GM12878 (cell line): ENCODE measurements at regions not wholly inside any gene's neighbourhood (a gene's known extent, or its start where the extent isn't known, plus 50 kb on each side); places are given as distances from the start of the nearest gene placed in this dataset.

Experiments used
- ATAC-seq: fragments of 200-7000 bp; cut with Tn5 transposase; 3 replicates; pipeline ENCODE4 v1.9.1; 2020; ENCODE audit warnings: mild to moderate bottlenecking, moderate library complexity
- BruUV-seq: library from RNA; stranded (reverse); fragments of 400-500 nt; replicated peaks from 2 replicates; lab custom pipeline; 2021; lab: Mats Ljungman, UMichigan
- CTCF ChIA-PET: fragments of 300-600 bp; sonication (Branson Sonifier 250); formaldehyde crosslinking; extraction: SDS; loops from one replicate; lab custom pipeline; 2021; ENCODE audit warnings: inconsistent platforms; lab: Yijun Ruan, JAX
- POLR2A ChIA-PET: fragments of 350-600 bp; formaldehyde crosslinking; extraction: SDS; loops from one replicate; lab custom pipeline; 2021; ENCODE audit warnings: inconsistent platforms; lab: Charles Lee
- RAD21 ChIA-PET: fragments of 300-600 bp; sonication (Branson Sonifier 250); formaldehyde crosslinking; loops from one replicate; lab custom pipeline; 2023; ENCODE audit warnings: antibody characterized with exemption; ENCODE audit not compliant: unreplicated experiment; lab: Charles Lee
- SMC1A ChIA-PET: fragments of 300-600 bp; sonication (Branson Sonifier 250); formaldehyde crosslinking; loops from one replicate; lab custom pipeline; 2023; ENCODE audit not compliant: unreplicated experiment, uncharacterized antibody; lab: Charles Lee
- DNase-seq: peaks from one replicate; pipeline ENCODE4 v3.0.0-alpha.2; 2011; ENCODE audit warnings: low read depth, low spot score
- FAIRE-seq: peaks from 3 replicates; lab custom pipeline; 2011; peaks lifted over from hg19 to GRCh38; lab: Jason Lieb, UNC
- H2AFZ ChIP-seq: 2 replicates; pipeline ENCODE4 v1.6.0; 2011; ENCODE audit warnings: low read depth, low read length, control low read depth; ENCODE audit not compliant: control insufficient read depth
- H3K27ac ChIP-seq: 2 replicates; pipeline ENCODE4 v1.5.1; 2011; ENCODE audit warnings: control low read depth; ENCODE audit not compliant: control insufficient read depth, insufficient read depth
- H3K27me3 ChIP-seq, 2 experiments: replicated peaks in 1 of 2; 2 replicates each; pipeline versions ENCODE4 v1.6.0 to v1.6.1; 2011; ENCODE audit warnings: low read length in 1 of 2; ENCODE audit not compliant: control insufficient read depth in 2 of 2, insufficient read depth in 2 of 2
- H3K36me3 ChIP-seq, 2 experiments: 2 replicates each; pipeline ENCODE4 v1.5.1; 2011; ENCODE audit warnings: low read length in 1 of 2; ENCODE audit not compliant: control insufficient read depth in 2 of 2, insufficient read depth in 2 of 2
- H3K4me1 ChIP-seq: 2 replicates; pipeline ENCODE4 v1.6.1; 2011; ENCODE audit warnings: mild to moderate bottlenecking, low read length, moderate library complexity, mixed read lengths; ENCODE audit not compliant: control insufficient read depth, insufficient read depth
- H3K4me2 ChIP-seq: 2 replicates; pipeline ENCODE4 v1.6.0; 2011; ENCODE audit warnings: control low read depth; ENCODE audit not compliant: control insufficient read depth, insufficient read depth
- H3K4me3 ChIP-seq: fragments of 200-600 bp; sonication (generic); 2 replicates; pipeline ENCODE4 v1.5.1; 2016
- H3K79me2 ChIP-seq: 2 replicates; pipeline ENCODE4 v1.6.0; 2011; ENCODE audit warnings: low read length; ENCODE audit not compliant: control insufficient read depth, insufficient read depth
- H3K9ac ChIP-seq: 2 replicates; pipeline ENCODE4 v1.8.0; 2011; ENCODE audit warnings: low read length, control low read depth, mixed read lengths; ENCODE audit not compliant: control insufficient read depth, insufficient read depth
- H3K9me3 ChIP-seq: replicated peaks from 3 replicates; pipeline ENCODE4 v1.5.1; 2011; ENCODE audit warnings: mild to moderate bottlenecking, low read length; ENCODE audit not compliant: control insufficient read depth, insufficient read depth
- H4K20me1 ChIP-seq: 2 replicates; pipeline ENCODE4 v1.6.0; 2011; ENCODE audit not compliant: control insufficient read depth, insufficient read depth
- FOXK2 ChIP-seq: fragments of 450-650 bp; IDR thresholded peaks from 2 replicates; pipeline ENCODE4 v1.6.1; 2017; ENCODE audit warnings: mild to moderate bottlenecking, moderate library complexity
- SMAD1 ChIP-seq: fragments of 450-650 bp; IDR thresholded peaks from 2 replicates; pipeline ENCODE4 v1.6.1; 2018; ENCODE audit warnings: mild to moderate bottlenecking, low read depth; ENCODE audit not compliant: partially characterized antibody
- SP1 ChIP-seq: IDR thresholded peaks from one replicate; pipeline ENCODE4 v1.6.1; 2011; ENCODE audit warnings: low read depth, low read length
- STAT3 ChIP-seq: IDR thresholded peaks from 2 replicates; pipeline ENCODE4 v1.6.1; 2011; ENCODE audit warnings: low read depth, low read length, improper control_type of control experiment
- SUPT20H ChIP-seq: IDR thresholded peaks from 2 replicates; pipeline ENCODE4 v1.6.1; 2011; ENCODE audit warnings: low read depth, mild to moderate bottlenecking, low read length, moderate library complexity, borderline replicate concordance; ENCODE audit not compliant: control insufficient read depth
- WGBS: methylation state at CpG from one replicate; pipeline ENCODE4 v1.1.6; 2016; ENCODE audit warnings: low lambda C conversion rate; ENCODE audit not compliant: insufficient replicate concordance, insufficient coverage; ENCODE audit errors: missing lambda C conversion rate; 5-methylcytosine and 5-hydroxymethylcytosine counted together
- in situ Hi-C: fragments of 300-500 bp; cut with MboI; formaldehyde crosslinking; loops from 9 replicates; pipeline ENCODE4 v1.14.3; 2018; ENCODE audit warnings: mixed read lengths
- intact Hi-C: fragments of 100-400 bp; cut with micrococcal nuclease; formaldehyde crosslinking; loops from one replicate; pipeline ENCODE4 v1.14.2; 2022; ENCODE audit not compliant: unreplicated experiment
- TF ChIP-seq, protein P1 (sequence below): IDR thresholded peaks from 2 replicates; pipeline ENCODE4 v1.6.1; 2012; ENCODE audit warnings: mild to moderate bottlenecking, low read depth, low read length
- TF ChIP-seq, protein P2 (sequence below): fragments of 450-650 bp; IDR thresholded peaks from 2 replicates; pipeline ENCODE4 v1.6.1; 2017; ENCODE audit warnings: low read depth, mild to moderate bottlenecking, moderate library complexity
- TF ChIP-seq, protein P3 (sequence below): fragments of 450-650 bp; IDR thresholded peaks from 2 replicates; pipeline ENCODE4 v1.6.1; 2016; ENCODE audit warnings: mild to moderate bottlenecking, moderate library complexity, borderline replicate concordance
- TF ChIP-seq, protein P4 (sequence below): IDR thresholded peaks from 2 replicates; pipeline ENCODE4 v1.6.1; 2012; ENCODE audit warnings: low read depth, low read length, improper control_type of control experiment
- TF ChIP-seq, protein P5 (sequence below): IDR thresholded peaks from 2 replicates; pipeline ENCODE4 v1.6.1; 2011; ENCODE audit warnings: low read depth, mild to moderate bottlenecking, low read length, moderate library complexity, borderline replicate concordance; ENCODE audit errors: extremely low read depth

DNA sequence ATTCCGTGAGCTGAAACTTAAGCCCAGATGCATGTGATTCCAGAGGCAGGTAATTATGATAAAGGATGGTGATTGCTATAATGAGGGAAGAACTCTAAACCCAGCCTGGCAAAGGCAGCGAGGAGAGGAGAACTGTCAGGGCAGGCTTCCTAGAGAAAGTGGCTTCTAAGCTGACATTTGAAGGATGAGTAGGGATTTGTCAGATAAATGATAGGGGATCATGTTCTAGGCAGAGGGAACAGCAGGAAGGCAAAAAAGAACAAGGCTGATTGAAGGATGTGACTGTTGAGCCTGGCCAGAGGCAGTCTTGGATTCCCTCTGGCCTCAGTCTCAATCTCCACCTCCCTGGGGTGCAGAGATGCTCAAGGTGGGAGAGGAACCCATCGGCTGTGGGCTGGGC, 146.4 kb upstream of the POU3F1 start:
- ChIA-PET RAD21 (interaction anchor here (0.7 to 1.4 kb wide), 3 partner anchors 121 to 166 kb away, joined by 3 to 4 read pairs (median 4); no protein-coding TSS in a partner anchor), SMC1A (interaction anchor here (0.6 to 4.5 kb wide), 6 partner anchors 28 to 66 kb away, joined by 3 to 19 read pairs (median 3); no protein-coding TSS in a partner anchor), CTCF (interaction anchor here (1.0 to 1.2 kb wide), 2 partner anchors 19 to 20 kb away, joined by 3 read pairs; no protein-coding TSS in a partner anchor), POLR2A (no interaction called here)
- Histone ChIP-seq H3K4me1 (peaks cover 4% of the 10 kb centered on the region; the same call in 1 of the 2 replicates), H4K20me1 (no peaks in the 10 kb centered on the region), H3K27ac (no peak overlapping the region), H3K9me3 (no peaks in the 10 kb centered on the region; the same call in 2 of the 3 replicates), H2AFZ (no peak overlapping the region), H3K27me3 (no peaks in the 10 kb centered on the region; a peak in 2 of 4 replicates), H3K9ac (no peak overlapping the region), H3K4me3 (no peak overlapping the region), H3K36me3 (no peaks in the 10 kb centered on the region), H3K4me2 (no peak overlapping the region), H3K79me2 (no peaks in the 10 kb centered on the region)
- no TSS peak for BruUV-seq
- FAIRE-seq (no peak), DNase-seq (no peak), ATAC-seq (no peak)
- TF ChIP-seq SUPT20H (no peak), FOXK2 (no peak), SP1 (no peak), STAT3 (no peak), SMAD1 (no peak)
- TF ChIP-seq, protein P1, sequence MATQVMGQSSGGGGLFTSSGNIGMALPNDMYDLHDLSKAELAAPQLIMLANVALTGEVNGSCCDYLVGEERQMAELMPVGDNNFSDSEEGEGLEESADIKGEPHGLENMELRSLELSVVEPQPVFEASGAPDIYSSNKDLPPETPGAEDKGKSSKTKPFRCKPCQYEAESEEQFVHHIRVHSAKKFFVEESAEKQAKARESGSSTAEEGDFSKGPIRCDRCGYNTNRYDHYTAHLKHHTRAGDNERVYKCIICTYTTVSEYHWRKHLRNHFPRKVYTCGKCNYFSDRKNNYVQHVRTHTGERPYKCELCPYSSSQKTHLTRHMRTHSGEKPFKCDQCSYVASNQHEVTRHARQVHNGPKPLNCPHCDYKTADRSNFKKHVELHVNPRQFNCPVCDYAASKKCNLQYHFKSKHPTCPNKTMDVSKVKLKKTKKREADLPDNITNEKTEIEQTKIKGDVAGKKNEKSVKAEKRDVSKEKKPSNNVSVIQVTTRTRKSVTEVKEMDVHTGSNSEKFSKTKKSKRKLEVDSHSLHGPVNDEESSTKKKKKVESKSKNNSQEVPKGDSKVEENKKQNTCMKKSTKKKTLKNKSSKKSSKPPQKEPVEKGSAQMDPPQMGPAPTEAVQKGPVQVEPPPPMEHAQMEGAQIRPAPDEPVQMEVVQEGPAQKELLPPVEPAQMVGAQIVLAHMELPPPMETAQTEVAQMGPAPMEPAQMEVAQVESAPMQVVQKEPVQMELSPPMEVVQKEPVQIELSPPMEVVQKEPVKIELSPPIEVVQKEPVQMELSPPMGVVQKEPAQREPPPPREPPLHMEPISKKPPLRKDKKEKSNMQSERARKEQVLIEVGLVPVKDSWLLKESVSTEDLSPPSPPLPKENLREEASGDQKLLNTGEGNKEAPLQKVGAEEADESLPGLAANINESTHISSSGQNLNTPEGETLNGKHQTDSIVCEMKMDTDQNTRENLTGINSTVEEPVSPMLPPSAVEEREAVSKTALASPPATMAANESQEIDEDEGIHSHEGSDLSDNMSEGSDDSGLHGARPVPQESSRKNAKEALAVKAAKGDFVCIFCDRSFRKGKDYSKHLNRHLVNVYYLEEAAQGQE, result no peak
- TF ChIP-seq, protein P2, sequence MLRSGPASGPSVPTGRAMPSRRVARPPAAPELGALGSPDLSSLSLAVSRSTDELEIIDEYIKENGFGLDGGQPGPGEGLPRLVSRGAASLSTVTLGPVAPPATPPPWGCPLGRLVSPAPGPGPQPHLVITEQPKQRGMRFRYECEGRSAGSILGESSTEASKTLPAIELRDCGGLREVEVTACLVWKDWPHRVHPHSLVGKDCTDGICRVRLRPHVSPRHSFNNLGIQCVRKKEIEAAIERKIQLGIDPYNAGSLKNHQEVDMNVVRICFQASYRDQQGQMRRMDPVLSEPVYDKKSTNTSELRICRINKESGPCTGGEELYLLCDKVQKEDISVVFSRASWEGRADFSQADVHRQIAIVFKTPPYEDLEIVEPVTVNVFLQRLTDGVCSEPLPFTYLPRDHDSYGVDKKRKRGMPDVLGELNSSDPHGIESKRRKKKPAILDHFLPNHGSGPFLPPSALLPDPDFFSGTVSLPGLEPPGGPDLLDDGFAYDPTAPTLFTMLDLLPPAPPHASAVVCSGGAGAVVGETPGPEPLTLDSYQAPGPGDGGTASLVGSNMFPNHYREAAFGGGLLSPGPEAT, result no peak
- TF ChIP-seq, protein P3, sequence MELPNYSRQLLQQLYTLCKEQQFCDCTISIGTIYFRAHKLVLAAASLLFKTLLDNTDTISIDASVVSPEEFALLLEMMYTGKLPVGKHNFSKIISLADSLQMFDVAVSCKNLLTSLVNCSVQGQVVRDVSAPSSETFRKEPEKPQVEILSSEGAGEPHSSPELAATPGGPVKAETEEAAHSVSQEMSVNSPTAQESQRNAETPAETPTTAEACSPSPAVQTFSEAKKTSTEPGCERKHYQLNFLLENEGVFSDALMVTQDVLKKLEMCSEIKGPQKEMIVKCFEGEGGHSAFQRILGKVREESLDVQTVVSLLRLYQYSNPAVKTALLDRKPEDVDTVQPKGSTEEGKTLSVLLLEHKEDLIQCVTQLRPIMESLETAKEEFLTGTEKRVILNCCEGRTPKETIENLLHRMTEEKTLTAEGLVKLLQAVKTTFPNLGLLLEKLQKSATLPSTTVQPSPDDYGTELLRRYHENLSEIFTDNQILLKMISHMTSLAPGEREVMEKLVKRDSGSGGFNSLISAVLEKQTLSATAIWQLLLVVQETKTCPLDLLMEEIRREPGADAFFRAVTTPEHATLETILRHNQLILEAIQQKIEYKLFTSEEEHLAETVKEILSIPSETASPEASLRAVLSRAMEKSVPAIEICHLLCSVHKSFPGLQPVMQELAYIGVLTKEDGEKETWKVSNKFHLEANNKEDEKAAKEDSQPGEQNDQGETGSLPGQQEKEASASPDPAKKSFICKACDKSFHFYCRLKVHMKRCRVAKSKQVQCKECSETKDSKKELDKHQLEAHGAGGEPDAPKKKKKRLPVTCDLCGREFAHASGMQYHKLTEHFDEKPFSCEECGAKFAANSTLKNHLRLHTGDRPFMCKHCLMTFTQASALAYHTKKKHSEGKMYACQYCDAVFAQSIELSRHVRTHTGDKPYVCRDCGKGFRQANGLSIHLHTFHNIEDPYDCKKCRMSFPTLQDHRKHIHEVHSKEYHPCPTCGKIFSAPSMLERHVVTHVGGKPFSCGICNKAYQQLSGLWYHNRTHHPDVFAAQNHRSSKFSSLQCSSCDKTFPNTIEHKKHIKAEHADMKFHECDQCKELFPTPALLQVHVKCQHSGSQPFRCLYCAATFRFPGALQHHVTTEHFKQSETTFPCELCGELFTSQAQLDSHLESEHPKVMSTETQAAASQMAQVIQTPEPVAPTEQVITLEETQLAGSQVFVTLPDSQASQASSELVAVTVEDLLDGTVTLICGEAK, result no peak
- TF ChIP-seq, protein P4, sequence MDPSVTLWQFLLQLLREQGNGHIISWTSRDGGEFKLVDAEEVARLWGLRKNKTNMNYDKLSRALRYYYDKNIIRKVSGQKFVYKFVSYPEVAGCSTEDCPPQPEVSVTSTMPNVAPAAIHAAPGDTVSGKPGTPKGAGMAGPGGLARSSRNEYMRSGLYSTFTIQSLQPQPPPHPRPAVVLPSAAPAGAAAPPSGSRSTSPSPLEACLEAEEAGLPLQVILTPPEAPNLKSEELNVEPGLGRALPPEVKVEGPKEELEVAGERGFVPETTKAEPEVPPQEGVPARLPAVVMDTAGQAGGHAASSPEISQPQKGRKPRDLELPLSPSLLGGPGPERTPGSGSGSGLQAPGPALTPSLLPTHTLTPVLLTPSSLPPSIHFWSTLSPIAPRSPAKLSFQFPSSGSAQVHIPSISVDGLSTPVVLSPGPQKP, result no peak
- TF ChIP-seq, protein P5, sequence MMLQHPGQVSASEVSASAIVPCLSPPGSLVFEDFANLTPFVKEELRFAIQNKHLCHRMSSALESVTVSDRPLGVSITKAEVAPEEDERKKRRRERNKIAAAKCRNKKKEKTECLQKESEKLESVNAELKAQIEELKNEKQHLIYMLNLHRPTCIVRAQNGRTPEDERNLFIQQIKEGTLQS, result no peak
- WGBS, result 13% methylated on average over 3 of the region's 3 CpGs
- in situ Hi-C loops, result no loop called here
- intact Hi-C loops, result no loop called here
